HepG2 (cell line): ENCODE measurements at regions not wholly inside any gene's neighbourhood (a gene's known extent, or its start where the extent isn't known, plus 50 kb on each side); places are given as distances from the start of the nearest gene placed in this dataset.

ENCODE experiments used
- ATAC-seq: fragments of 200-7000 bp; cut with Tn5 transposase; 3 replicates; pipeline ENCODE4 v1.9.1; 2020; ENCODE audit warnings: mild to moderate bottlenecking, moderate library complexity
- BruUV-seq: library from RNA; stranded (reverse); fragments of 400-500 nt; replicated peaks from 2 replicates; lab custom pipeline; 2021; lab: Mats Ljungman, UMichigan
- CTCF ChIA-PET: fragments of 300-600 bp; formaldehyde crosslinking; extraction: SDS; loops from one replicate; lab custom pipeline; 2021; ENCODE audit warnings: low total read pairs, inconsistent platforms, low intra/inter-chr PET ratio; lab: Yijun Ruan, JAX
- POLR2A ChIA-PET: fragments of 350-600 bp; sonication (Branson Sonifier 250); formaldehyde crosslinking; loops from one replicate; lab custom pipeline; 2020; ENCODE audit warnings: antibody characterized with exemption, inconsistent platforms; lab: Yijun Ruan, JAX
- DNase-seq: peaks from one replicate; pipeline ENCODE4 v3.0.0-alpha.2; 2015; ENCODE audit warnings: low spot score
- FAIRE-seq: peaks from 3 replicates; lab custom pipeline; 2011; peaks lifted over from hg19 to GRCh38; lab: Jason Lieb, UNC
- H2AFZ ChIP-seq: one replicate; pipeline ENCODE4 v1.6.1; 2011; ENCODE audit warnings: low read length, inconsistent platforms
- H3K27ac ChIP-seq: fragments of 300-600 bp; 3 replicates; pipeline ENCODE4 v1.8.0; 2011; ENCODE audit warnings: mixed run types, mild to moderate bottlenecking, mixed read lengths, low read length, inconsistent platforms; ENCODE audit not compliant: insufficient read depth; ENCODE audit errors: extremely low read length
- H3K27me3 ChIP-seq, 2 experiments: fragments of 200-600 bp in 1 of 2; 2 replicates in 1 of 2; 3 replicates in 1 of 2; pipeline versions ENCODE4 v1.6.0 to v1.8.0; 2011; ENCODE audit warnings: low read length in 2 of 2, mild to moderate bottlenecking in 2 of 2, moderate library complexity in 2 of 2, inconsistent platforms in 1 of 2; ENCODE audit not compliant: insufficient read depth in 2 of 2, control insufficient read depth in 1 of 2
- H3K36me3 ChIP-seq, 2 experiments: fragments of 200-600 bp in 1 of 2; replicated peaks in 1 of 2; 2 replicates in 1 of 2; 3 replicates in 1 of 2; pipeline versions ENCODE4 v1.5.1 to v1.8.0; 2011; ENCODE audit warnings: low read length in 2 of 2, inconsistent platforms in 1 of 2; ENCODE audit not compliant: insufficient read depth in 2 of 2, control insufficient read depth in 1 of 2
- H3K4me1 ChIP-seq: 2 replicates; pipeline ENCODE4 v1.5.1; 2012; ENCODE audit warnings: low read length, inconsistent platforms; ENCODE audit not compliant: insufficient read depth
- H3K4me2 ChIP-seq: 2 replicates; pipeline ENCODE4 v1.6.0; 2011; ENCODE audit warnings: low read depth, low read length, inconsistent platforms
- H3K4me3 ChIP-seq, 3 experiments: fragments of 200-600 bp in 1 of 3; sonication (generic), shearing (Covaris generic) in 1 of 3; replicated peaks in 1 of 3; 2 replicates each; pipeline ENCODE4 v1.5.1; 2011 to 2016; ENCODE audit warnings: low read length in 3 of 3, inconsistent platforms in 2 of 3, low read depth in 2 of 3, mild to moderate bottlenecking in 2 of 3, control low read depth in 1 of 3, mixed read lengths in 1 of 3; ENCODE audit not compliant: insufficient read depth in 1 of 3
- H3K79me2 ChIP-seq: one replicate; pipeline ENCODE4 v1.6.1; 2011; ENCODE audit warnings: low read length, inconsistent platforms; ENCODE audit not compliant: insufficient read depth
- H3K9ac ChIP-seq: 2 replicates; pipeline ENCODE4 v1.6.0; 2011; ENCODE audit warnings: mild to moderate bottlenecking, low read depth, low read length, inconsistent platforms; ENCODE audit not compliant: insufficient read depth
- H3K9me3 ChIP-seq: 2 replicates; pipeline ENCODE4 v1.5.1; 2012; ENCODE audit warnings: mild to moderate bottlenecking, low read length
- H4K20me1 ChIP-seq: 2 replicates; pipeline ENCODE4 v1.6.0; 2011; ENCODE audit warnings: inconsistent platforms, mild to moderate bottlenecking, low read length, moderate library complexity; ENCODE audit not compliant: insufficient read depth
- FOXK1 ChIP-seq: sonication (generic); formaldehyde crosslinking; IDR thresholded peaks from 2 replicates; pipeline ENCODE4 v1.4.0; 2020; ENCODE audit warnings: low read depth, missing genetic modification reagents, borderline replicate concordance
- HDAC2 ChIP-seq: sonication (generic); formaldehyde crosslinking; IDR thresholded peaks from 2 replicates; pipeline ENCODE4 v1.4.0; 2020; ENCODE audit warnings: missing genetic modification reagents
- MIXL1 ChIP-seq: IDR thresholded peaks from 2 replicates; pipeline ENCODE4 v1.6.1; 2016
- POLR2G ChIP-seq: fragments of 200-400 bp; formaldehyde crosslinking; IDR thresholded peaks from 2 replicates; pipeline ENCODE4 v1.6.1; 2018; ENCODE audit warnings: mild to moderate bottlenecking, low read depth, low read length, moderate library complexity
- STAG1 ChIP-seq: sonication (generic); formaldehyde crosslinking; IDR thresholded peaks from 2 replicates; pipeline ENCODE4 v1.4.0; 2020; ENCODE audit warnings: missing genetic modification reagents
- WGBS: methylation state at CpG from one replicate; pipeline ENCODE4 v1.1.6; 2017; ENCODE audit warnings: low lambda C conversion rate; 5-methylcytosine and 5-hydroxymethylcytosine counted together
- in situ Hi-C: cut with HindIII; loops from 2 replicates; pipeline ENCODE4 v1.10.0; 2017; ENCODE audit warnings: low pct_unique_long_range_greater_than_20kb; ENCODE audit not compliant: extremely low pct_ligation_motif_present
- intact Hi-C: fragments of 100-400 bp; cut with micrococcal nuclease; formaldehyde crosslinking; loops from one replicate; pipeline ENCODE4 v1.10.0; 2022; ENCODE audit not compliant: unreplicated experiment

DNA sequence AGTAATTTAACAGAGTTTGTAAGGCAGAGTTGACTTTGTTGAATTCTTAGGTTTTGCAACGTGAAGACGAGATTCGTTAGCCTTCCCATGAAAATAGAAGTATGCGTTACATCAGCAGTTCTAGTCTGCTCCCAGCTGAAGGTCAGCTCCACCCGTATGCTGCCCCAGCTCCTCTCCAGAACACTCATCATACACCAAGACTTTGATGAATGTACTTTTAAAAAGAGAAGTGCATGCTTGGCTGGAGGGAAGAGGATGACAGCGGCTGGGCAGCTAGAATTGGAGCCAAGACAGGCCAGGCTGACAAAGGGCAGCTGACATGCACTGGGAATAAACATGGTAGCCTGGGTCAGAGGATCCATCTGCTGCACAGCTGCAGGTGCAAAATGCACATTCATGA lies 166.3 kb upstream of the ARGLU1 start:
- TF ChIP-seq POLR2G (no peak), MIXL1 (CRISPR knock-in tag) (no peak), STAG1 (CRISPR knock-in tag) (no peak)
- Histone ChIP-seq H3K4me3 (no peak overlapping the region), H3K4me1 (no peaks in the 10 kb centered on the region), H3K79me2 (no peaks in the 10 kb centered on the region), H3K9me3 (no peaks in the 10 kb centered on the region), H2AFZ (no peak overlapping the region), H3K9ac (no peak overlapping the region), H4K20me1 (no peaks in the 10 kb centered on the region), H3K36me3 (no peaks in the 10 kb centered on the region), H3K27ac (no peak overlapping the region), H3K27me3 (no peaks in the 10 kb centered on the region), H3K4me2 (no peak overlapping the region)
- no TSS peak for BruUV-seq
- intact Hi-C loops (no loop called here), in situ Hi-C loops (no loop called here)
- ATAC-seq: no peak
- POLR2A ChIA-PET: no interaction called here
- 17% methylated on average over 6 of the region's 6 CpGs for WGBS
- no peak for DNase-seq
- no peak for FAIRE-seq
- CTCF ChIA-PET: no interaction called here

DNA sequence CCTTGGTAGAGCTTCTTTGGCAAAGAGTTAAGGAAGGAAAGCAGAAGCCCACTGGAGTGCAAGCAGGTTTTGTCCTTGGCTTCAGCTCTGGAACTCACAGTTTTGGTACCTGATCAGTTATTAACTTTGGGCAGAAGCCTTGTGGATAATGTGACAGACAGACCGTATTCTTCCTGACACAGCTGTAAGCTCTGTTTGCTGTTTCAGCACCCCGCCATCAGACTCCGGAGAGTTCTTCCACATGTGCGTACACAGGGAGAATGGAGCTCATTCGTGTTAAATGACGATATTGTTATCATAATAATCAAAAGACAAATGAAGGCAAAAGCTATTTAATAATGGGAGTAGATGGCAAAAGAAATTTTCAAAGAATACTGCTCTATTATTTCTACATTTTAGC lies 155.1 kb upstream of the ARGLU1 start:
- no peak for DNase-seq
- no peaks in the 10 kb centered on the region for H4K20me1 ChIP-seq
- no peaks in the 10 kb centered on the region for H3K79me2 ChIP-seq
- H3K4me1 ChIP-seq: no peaks in the 10 kb centered on the region
- H3K9me3 ChIP-seq: no peaks in the 10 kb centered on the region
- no peak for ATAC-seq
- no peak overlapping the region for H3K9ac ChIP-seq
- no TSS peak for BruUV-seq
- intact Hi-C loops (no loop called here), in situ Hi-C loops (no loop called here)
- H3K27ac ChIP-seq: no peak overlapping the region
- TF ChIP-seq HDAC2 (CRISPR knock-in tag) (no peak), FOXK1 (CRISPR knock-in tag) (no peak)
- ChIA-PET POLR2A (no interaction called here), CTCF (no interaction called here)
- FAIRE-seq: no peak
- no peak overlapping the region for H3K4me2 ChIP-seq
- H3K27me3 ChIP-seq: no peaks in the 10 kb centered on the region
- H3K36me3 ChIP-seq: no peaks in the 10 kb centered on the region
- 58% methylated on average over 6 of the region's 6 CpGs for WGBS
- no peak overlapping the region for H2AFZ ChIP-seq
- no peak overlapping the region for H3K4me3 ChIP-seq
